SH-SY5Y (cell line): ENCODE measurements at regions not wholly inside any gene's neighbourhood (a gene's known extent, or its start where the extent isn't known, plus 50 kb on each side); places are given as distances from the start of the nearest gene placed in this dataset.

Experiments
- GATA2 ChIP-seq: IDR thresholded peaks from 2 replicates; pipeline ENCODE4 v1.6.1; 2011; ENCODE audit warnings: mild to moderate bottlenecking, low read depth, low read length
- GATA3 ChIP-seq: IDR thresholded peaks from 2 replicates; pipeline ENCODE4 v1.6.1; 2011; ENCODE audit warnings: low read depth, mild to moderate bottlenecking, low read length, moderate library complexity

DNA sequence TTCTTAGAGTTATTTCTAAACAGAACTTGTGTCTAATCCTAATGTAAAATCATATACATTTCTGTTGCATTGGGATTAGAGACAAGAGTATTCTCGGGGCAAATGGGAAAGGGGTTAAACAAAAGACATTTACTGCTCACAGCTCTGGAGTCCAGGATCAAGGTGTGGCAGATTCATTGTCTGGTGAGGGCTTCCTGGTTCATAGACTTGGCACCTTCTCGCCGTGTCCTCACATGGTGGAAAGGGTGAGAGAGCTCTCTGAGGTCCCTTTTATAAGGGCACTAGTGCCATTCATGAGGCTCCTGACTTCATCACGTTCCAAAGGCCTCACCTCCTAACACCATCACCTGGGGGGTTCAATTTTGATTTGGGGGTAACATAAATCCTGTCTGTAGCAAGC, 90.3 kb upstream of the PRKX start:
- no peak for TF ChIP-seq GATA2
- TF ChIP-seq GATA3: no peak
